DMS53 treated with DMSO at 0.1 percent for 48 hours (cell line): ENCODE measurements at regions not wholly inside any gene's neighbourhood (a gene's known extent, or its start where the extent isn't known, plus 50 kb on each side); places are given as distances from the start of the nearest gene placed in this dataset.

Experiments
- DNase-seq: peaks from one replicate; lab custom pipeline; 2025; ENCODE audit not compliant: unreplicated experiment; lab: John Stamatoyannopoulos, UW

- DNase-seq, result no peak
Measured at GRCh38 chr5:40389591-40389990, 290.1 kb upstream of the PTGER4 start.

GRCh38 chr5:40386289-40386688, 293.4 kb upstream of the PTGER4 start:
- DNase-seq, result no peak

GRCh38 chr5:40385544-40385943, 294.2 kb upstream of the PTGER4 start:
- DNase-seq, result no peak

- no peak for DNase-seq
Measured at GRCh38 chr5:40384782-40385390, 294.8 kb upstream of the PTGER4 start.

GRCh38 chr5:40383749-40384651, 295.7 kb upstream of the PTGER4 start:
- DNase-seq, result no peak

GRCh38 chr5:40381676-40382363, 297.9 kb upstream of the PTGER4 start:
- no peak for DNase-seq

GRCh38 chr5:40381016-40381415, 298.7 kb upstream of the PTGER4 start:
- DNase-seq, result no peak

- DNase-seq, result no peak
Measured at GRCh38 chr5:40378396-40379177, 301.1 kb upstream of the PTGER4 start.

GRCh38 chr5:40376566-40376965, 303.1 kb upstream of the PTGER4 start:
- no peak for DNase-seq

- no peak for DNase-seq
Measured at GRCh38 chr5:40374853-40375252, 304.9 kb upstream of the PTGER4 start.

GRCh38 chr5:40368200-40368599, 311.5 kb upstream of the PTGER4 start:
- DNase-seq, result no peak

- no peak for DNase-seq
Measured at GRCh38 chr5:40367255-40367654, 312.5 kb upstream of the PTGER4 start.

- no peak for DNase-seq
Measured at GRCh38 chr5:40365342-40366330, 314.1 kb upstream of the PTGER4 start.

- no peak for DNase-seq
Measured at GRCh38 chr5:40364441-40364840, 315.3 kb upstream of the PTGER4 start.

- no peak for DNase-seq
Measured at GRCh38 chr5:40361378-40361777, 318.3 kb upstream of the PTGER4 start.

- DNase-seq, result no peak
Measured at GRCh38 chr5:40360685-40361084, 319.0 kb upstream of the PTGER4 start.

- no peak for DNase-seq
Measured at GRCh38 chr5:40359832-40360231, 319.9 kb upstream of the PTGER4 start.

- no peak for DNase-seq
Measured at GRCh38 chr5:40359093-40359492, 320.6 kb upstream of the PTGER4 start.

- DNase-seq, result no peak
Measured at GRCh38 chr5:40356248-40356647, 323.5 kb upstream of the PTGER4 start.

GRCh38 chr5:40355846-40356245, 323.9 kb upstream of the PTGER4 start:
- DNase-seq, result no peak
